ENCODE measurements at regions not wholly inside any gene's neighbourhood (a gene's known extent, or its start where the extent isn't known, plus 50 kb on each side); places are given as distances from the start of the nearest gene placed in this dataset.

GRCh38 chr3:88957711-88958439 is 149.5 kb upstream of the EPHA3 start:
- Histone ChIP-seq H4K20me1 (ENCODE audit: insufficient read depth, low read length) (no peaks in the 10 kb centered on the region), H3K79me2 (ENCODE audit: low read length) (no peaks in the 10 kb centered on the region), H3K9ac (ENCODE audit: low read length) (no peak overlapping the region), H3K9me2 (replicated peaks; ENCODE audit: insufficient read depth, low read length) (no peaks in the 10 kb centered on the region), H2AFZ (ENCODE audit: low read length) (no peak overlapping the region), H3K4me2 (ENCODE audit: low read depth, low read length) (no peak overlapping the region), H3K27me3 (replicated peaks; ENCODE audit: insufficient read depth, low read length) (no peaks in the 10 kb centered on the region), H3K9me3 (replicated peaks; ENCODE audit: insufficient read depth, low read length) (no peaks in the 10 kb centered on the region), H3F3A (ENCODE audit: insufficient read depth, low read length) (no peaks in the 10 kb centered on the region), H3K36me3 (replicated peaks; ENCODE audit: insufficient read depth, low read length) (no peaks in the 10 kb centered on the region), H3K4me1 (ENCODE audit: low read length) (no peaks in the 10 kb centered on the region), H3K4me3 (ENCODE audit: low read length) (no peak overlapping the region), H3K27ac (ENCODE audit: low read length) (no peak overlapping the region)
- no peak for DNase-seq
- TF ChIP-seq EZH2phosphoT487 (IDR thresholded peaks at IDR 0.05; ENCODE audit: low read length) (no peak), EZH2 (optimal IDR thresholded peaks at IDR 0.05; ENCODE audit: low read depth, low read length) (no peak), CTCF (IDR thresholded peaks at IDR 0.05; ENCODE audit: low read length) (no peak)

GRCh38 chr3:88960019-88960418 is 147.4 kb upstream of the EPHA3 start:
- Histone ChIP-seq H3K9me3 (replicated peaks; ENCODE audit: insufficient read depth, low read length) (no peaks in the 10 kb centered on the region), H3K36me3 (replicated peaks; ENCODE audit: insufficient read depth, low read length) (no peaks in the 10 kb centered on the region), H3K4me2 (ENCODE audit: low read depth, low read length) (no peak overlapping the region), H3K4me1 (ENCODE audit: low read length) (no peaks in the 10 kb centered on the region), H3K79me2 (ENCODE audit: low read length) (no peaks in the 10 kb centered on the region), H3K27ac (ENCODE audit: low read length) (no peak overlapping the region), H3K9ac (ENCODE audit: low read length) (no peak overlapping the region), H2AFZ (ENCODE audit: low read length) (no peak overlapping the region), H3K4me3 (ENCODE audit: low read length) (no peak overlapping the region), H4K20me1 (ENCODE audit: insufficient read depth, low read length) (no peaks in the 10 kb centered on the region), H3K27me3 (replicated peaks; ENCODE audit: insufficient read depth, low read length) (no peaks in the 10 kb centered on the region), H3K9me2 (replicated peaks; ENCODE audit: insufficient read depth, low read length) (no peaks in the 10 kb centered on the region), H3F3A (ENCODE audit: insufficient read depth, low read length) (no peaks in the 10 kb centered on the region)
- TF ChIP-seq EZH2 (optimal IDR thresholded peaks at IDR 0.05; ENCODE audit: low read depth, low read length) (no peak), CTCF (IDR thresholded peaks at IDR 0.05; ENCODE audit: low read length) (no peak), EZH2phosphoT487 (IDR thresholded peaks at IDR 0.05; ENCODE audit: low read length) (no peak)
- no peak for DNase-seq

- no peaks in the 10 kb centered on the region for H3K27me3 ChIP-seq (replicated peaks; ENCODE audit: insufficient read depth, low read length)
These were observed 144.4 kb upstream of the EPHA3 start for GRCh38 chr3:88963003-88963402.

More at GRCh38 chr3:88963003-88963402, 144.4 kb upstream of the EPHA3 start:
- Histone ChIP-seq H3K27ac (ENCODE audit: low read length) (no peak overlapping the region), H4K20me1 (ENCODE audit: insufficient read depth, low read length) (no peaks in the 10 kb centered on the region), H2AFZ (ENCODE audit: low read length) (no peak overlapping the region), H3K79me2 (ENCODE audit: low read length) (no peaks in the 10 kb centered on the region), H3K9me2 (replicated peaks; ENCODE audit: insufficient read depth, low read length) (no peaks in the 10 kb centered on the region), H3K4me1 (ENCODE audit: low read length) (no peaks in the 10 kb centered on the region), H3K9ac (ENCODE audit: low read length) (no peak overlapping the region), H3K4me3 (ENCODE audit: low read length) (no peak overlapping the region), H3K9me3 (replicated peaks; ENCODE audit: insufficient read depth, low read length) (no peaks in the 10 kb centered on the region), H3F3A (ENCODE audit: insufficient read depth, low read length) (no peaks in the 10 kb centered on the region), H3K36me3 (replicated peaks; ENCODE audit: insufficient read depth, low read length) (no peaks in the 10 kb centered on the region), H3K4me2 (ENCODE audit: low read depth, low read length) (no peak overlapping the region)
- no peak for DNase-seq
- TF ChIP-seq EZH2phosphoT487 (IDR thresholded peaks at IDR 0.05; ENCODE audit: low read length) (no peak), EZH2 (optimal IDR thresholded peaks at IDR 0.05; ENCODE audit: low read depth, low read length) (no peak), CTCF (IDR thresholded peaks at IDR 0.05; ENCODE audit: low read length) (no peak)

All from MM.1S (cell line).